NCI-H748 treated with DMSO at 0.1 percent for 48 hours (cell line): ENCODE measurements at regions not wholly inside any gene's neighbourhood (a gene's known extent, or its start where the extent isn't known, plus 50 kb on each side); places are given as distances from the start of the nearest gene placed in this dataset.
"Not testable (repeated sequence)": the region's sequence is repeated elsewhere in the genome, so short reads cannot be mapped to it uniquely, and the experiment has no call there.

Experiments used
- DNase-seq: peaks from one replicate; lab custom pipeline; 2025; lab: John Stamatoyannopoulos, UW

DNA sequence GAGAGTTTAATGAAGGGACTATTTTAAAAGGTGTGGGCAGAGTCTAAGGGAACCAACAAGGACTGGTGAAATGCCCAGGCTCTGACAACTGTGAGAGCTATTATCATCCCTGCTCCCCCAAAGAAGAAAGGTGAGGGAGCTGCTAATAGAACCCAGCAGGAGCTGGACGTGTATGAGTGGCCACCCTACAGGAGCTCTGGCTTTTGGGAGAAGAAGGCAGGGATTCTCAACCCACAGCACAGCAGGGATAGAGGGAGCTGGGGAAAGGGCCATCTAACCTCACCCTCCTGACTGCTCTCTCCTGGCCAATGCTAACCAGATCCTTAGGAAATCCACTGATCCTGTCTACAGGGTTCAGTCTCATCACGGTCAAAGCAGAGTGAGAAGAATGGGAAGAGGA, 57.1 kb downstream of the GRIN2B start:
- DNase-seq, result no peak

DNA sequence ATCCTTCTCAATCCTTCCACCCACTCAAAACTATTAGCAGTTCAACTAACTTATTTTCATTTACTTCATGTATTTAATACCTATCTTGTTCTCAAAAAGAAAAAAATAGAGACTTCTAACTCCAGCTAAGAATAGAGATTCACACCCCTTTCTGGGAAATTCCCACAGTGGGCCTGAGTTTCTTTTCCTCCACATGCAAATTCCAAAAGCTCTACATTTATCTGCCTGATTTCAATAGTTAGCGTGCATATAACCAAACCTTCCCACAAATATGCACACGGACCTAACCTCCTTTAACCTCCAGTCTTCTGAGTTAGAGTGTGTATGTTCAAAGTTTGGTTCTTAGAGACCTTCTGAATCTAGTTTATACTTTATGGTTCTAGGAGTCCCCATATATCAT, 62.5 kb downstream of the GRIN2B start:
- no peak for DNase-seq

DNA sequence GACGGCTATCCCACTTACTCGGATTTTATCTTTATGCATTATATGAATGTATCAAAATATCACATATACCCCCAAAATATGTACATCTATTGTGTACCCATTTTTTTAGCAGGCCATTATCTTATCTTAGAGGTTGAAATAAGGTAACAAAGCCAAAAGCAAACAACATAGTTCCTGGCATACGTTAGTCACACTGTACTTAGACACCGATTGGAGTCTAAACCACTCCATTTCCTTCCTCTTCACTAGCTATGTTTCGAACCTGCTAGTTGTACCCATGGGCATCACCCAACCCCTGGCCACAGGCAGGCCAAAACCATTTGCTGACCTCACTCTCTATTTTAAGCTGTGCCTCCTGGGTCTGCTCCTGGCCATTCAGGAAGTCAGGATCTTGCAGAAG, 66.3 kb downstream of the GRIN2B start:
- no peak for DNase-seq

DNA sequence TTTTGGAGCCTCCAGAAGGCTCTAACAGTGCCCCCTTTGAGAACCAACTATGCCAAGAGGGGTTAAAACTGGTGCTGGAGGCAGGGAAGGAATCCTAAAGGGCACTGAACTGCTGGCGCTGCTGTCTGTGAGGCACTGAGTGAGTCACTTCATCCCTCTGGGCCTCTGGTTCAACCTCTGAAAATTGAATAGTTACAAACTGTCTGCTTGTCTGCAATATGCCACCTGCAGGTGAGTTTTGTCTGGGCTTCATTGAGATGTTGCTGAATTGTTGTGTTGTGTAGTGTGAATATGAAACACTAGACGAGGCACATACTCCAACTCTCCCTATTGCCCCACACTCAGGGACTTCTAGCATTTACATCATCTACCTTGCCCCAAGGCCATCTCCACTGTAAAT, 68.0 kb downstream of the GRIN2B start:
- DNase-seq, result no peak

DNA sequence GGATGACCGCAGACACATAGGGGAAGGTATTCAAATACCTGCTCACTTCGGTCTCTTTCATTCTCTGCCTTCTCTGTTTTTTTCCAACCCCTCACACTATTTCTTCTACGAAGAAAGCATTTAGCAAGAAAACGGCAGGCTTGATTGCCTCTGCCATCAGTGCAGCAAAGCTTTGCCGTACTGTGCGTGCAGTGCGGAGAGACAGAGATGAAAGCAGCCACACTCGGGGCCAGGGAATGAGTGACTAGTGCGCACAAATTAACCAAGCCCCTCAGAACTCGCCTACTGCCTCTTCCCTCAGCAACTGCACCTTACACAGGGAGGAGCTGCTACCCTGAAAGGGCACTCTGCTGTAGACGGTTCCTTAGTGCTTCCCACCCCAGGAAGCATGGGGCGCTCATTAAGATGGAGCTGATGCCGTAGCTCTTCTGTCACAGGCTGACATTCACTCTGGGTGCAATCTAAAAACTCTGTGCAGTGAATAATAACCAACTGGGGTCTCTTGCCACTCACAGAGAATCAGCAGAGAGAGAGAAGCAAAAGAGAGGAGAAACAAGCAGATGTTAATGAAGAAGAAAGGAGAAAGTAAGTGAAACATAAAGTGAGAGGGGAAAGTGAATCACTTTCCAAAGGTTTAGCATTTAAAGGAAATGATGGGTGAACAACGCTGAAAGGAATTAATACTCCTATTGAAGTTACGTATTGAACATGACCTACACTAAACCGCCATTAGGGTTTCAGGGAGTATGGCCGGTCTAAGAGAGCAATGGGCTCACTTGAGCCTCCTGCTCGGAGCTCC, 69.4 kb downstream of the GRIN2B start:
- DNase-seq, result no peak

DNA sequence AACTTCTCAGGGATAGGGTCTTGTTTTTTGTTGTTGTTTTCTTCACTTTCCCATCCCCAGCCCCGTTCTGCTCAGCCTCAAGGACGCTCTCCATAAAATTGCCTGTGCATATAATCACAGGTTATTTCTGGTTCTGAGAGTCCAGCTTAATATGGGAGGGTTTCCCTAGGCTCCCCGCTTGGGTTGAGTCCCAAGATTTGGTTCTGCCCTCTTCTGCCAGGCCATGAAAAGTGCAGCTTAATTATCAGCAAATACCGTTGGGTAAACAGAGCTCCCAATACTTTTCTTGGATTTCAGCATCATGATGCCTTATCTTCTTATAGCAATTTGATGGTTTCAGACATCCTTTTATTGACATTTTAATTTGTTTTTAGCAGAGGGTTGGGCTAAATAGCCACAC, 75.6 kb downstream of the GRIN2B start:
- DNase-seq, result no peak

DNA sequence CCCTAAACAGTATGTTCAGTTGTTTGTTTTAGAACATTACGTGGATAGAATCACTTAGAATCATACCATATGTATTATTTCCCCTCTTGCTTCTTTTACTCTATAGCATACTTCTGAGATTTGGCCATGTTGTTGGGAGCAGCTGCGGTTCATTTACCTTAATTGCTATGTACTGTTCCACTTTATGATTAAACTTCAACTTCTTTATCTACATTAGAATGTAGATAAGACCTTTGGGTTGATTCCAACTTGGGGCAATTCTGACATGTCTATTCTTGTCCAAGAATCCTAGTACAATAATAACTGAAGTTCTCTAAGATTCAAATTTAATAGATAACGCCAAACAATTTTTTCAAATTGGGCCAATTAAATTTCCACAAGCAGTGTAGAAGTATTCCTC, 80.7 kb downstream of the GRIN2B start:
- no peak for DNase-seq

DNA sequence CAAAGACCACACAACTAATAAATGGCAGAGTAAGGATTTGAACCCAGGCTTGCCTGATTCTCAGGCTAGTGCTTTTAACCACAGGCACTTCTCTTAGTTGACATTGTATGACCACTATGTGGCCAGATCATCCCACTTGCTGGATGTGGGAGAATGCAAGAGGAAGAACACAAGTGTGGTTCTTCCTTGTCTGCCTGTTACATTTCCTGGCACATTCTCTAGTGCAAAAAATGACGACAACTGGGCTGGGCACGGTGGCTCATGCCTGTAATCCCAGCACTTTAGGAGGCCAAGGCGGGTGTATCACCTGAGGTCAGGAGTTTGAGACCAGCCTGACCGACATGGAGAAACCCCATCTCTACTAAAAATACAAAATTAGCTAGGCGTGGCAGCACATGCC, 83.0 kb downstream of the GRIN2B start:
- not testable (repeated sequence) for DNase-seq

DNA sequence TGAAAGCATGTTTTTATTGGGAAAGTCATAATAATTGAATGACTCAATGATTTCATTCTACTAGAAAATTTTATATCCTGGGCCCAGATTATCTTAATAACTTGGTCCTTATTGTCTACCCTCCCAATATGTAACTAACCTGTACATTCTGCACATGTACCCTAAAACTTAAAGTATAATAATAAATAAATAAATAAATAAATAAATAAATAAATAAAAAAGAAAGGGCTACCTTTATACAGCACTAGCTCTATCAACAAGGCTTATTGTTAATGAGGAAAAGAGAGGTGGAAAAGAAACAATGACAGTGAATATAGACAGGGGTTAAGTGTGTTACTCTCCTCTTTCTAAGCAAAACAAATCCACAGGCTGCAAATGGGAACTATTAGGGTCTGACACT, 83.6 kb downstream of the GRIN2B start:
- no peak for DNase-seq

DNA sequence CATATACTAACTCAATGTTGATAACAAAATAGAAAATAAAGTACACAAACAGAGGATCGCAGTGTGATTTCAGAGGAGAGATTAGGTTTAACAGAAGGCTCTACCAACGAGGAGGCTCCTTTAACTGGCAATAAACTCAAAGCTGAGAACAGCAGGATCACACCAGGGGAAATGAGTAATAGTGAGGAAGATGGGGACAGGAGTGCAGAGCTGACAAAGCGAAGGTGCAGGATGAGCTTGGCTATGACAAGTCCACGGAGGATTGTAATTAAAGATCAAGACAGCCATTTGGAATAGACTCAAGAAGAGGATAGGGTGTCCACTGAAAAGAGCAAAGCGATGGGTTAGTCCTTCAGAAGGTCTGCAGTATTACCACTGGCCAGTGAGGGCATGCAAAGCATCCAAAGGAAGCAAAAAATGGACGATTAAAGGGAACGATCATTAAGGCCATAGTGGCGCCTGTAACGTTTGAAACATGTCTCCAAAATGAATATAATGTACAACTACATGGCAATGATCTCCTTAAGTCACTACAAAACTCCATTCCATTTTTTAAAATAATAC, 85.3 kb downstream of the GRIN2B start:
- DNase-seq, result no peak

DNA sequence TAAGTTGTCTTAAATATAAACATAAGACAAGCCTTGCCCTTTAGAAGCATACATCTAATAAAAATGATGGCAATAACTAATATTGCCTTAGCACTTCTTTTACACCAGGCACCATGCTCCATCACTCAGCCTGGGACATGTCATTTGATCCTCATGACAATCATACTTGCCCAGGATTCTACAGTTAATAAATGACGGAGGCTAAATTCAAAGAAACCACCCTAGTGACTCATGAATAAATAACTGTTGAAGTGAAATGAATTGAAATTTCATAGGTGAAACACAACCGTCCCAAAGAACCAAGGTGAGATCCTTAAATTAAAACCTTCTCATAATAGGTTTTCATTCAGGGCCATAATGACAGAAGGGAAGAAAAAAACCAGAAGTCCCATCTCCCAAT, 89.5 kb downstream of the GRIN2B start:
- DNase-seq, result no peak

DNA sequence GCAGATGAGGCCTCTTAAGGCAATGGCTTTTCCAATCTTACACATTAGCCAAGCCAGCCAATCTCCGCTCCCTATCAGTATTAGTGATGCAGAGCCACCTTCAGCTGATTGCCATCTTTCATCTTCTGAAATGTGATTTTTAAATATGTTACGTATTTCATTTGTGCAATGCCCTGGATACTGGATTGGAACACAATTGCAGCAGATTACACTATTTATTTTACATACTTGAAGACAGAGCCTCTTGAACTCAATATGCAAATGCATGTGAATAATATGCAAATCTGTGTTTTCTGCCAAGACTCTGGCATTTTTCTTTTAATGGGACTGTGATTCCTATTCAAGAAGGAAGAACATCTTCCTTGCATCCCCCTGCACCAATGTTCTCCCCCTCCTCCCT, 90.5 kb downstream of the GRIN2B start:
- DNase-seq, result no peak

DNA sequence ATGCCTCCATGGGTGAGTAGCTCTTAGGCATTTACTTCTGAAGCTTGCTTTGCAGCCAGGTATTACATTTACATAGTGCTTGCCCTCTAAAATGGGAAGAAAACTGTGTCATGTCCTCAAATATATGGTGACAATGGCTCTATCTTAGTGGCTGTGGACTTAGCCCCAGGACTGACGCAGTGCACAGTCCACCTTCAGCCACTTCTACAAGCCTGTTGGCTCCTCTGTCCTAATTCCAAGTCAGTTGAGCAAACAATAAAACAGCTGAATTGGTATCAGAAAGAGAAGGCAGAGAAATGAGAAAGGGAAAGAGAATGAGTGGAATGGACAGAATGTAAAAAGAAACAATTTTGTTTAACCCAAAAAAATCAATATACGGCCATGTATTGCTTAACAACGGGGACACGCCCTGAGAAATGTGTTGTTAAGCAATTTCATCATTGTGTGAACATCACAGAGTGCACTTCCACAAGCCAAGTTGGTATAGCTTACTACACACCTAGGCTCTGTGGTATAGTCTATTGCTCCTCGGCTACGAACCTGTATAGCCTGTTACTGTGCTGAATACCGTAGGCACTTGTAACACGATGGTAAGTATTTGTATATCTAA, 93.5 kb downstream of the GRIN2B start:
- DNase-seq, result no peak

DNA sequence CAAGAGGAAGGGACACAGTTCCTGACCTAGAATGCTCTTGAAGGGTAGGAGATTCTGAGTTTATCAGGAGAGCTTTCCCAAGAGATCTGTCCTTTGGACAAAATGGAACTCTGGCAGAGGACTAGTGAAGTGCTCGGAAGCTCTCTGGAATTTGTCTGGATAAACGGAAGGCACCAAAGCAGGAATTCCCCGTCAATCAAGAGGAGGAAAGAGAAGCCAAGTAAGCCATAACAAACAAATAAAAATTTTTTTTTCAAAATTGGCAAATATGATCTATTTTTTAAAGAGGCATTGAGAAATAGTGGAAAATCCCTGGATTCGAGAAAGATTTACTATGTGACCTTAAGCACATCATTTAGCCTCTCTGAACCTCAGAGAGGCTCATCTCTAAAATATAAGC, 99.2 kb downstream of the GRIN2B start:
- DNase-seq, result no peak

DNA sequence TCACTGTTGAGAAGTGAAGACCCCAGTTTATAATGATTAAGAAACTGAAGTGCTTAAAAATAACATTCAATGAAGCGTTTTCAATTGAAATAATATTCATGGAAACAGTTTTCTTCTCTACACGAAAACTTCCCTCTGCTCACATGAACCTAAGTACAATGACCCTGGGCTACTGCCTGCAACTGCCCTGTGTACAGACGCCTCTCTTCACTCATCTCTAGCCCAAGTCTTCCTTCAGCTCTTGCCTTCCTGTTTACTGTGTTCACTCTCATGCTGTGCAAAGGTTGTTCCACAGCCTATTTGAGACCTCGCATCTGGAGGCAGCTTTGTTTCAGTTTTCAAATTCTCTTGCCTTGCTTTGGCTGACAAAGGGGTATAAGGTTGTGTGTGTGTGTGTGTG, 100.8 kb downstream of the GRIN2B start:
- DNase-seq, result no peak

DNA sequence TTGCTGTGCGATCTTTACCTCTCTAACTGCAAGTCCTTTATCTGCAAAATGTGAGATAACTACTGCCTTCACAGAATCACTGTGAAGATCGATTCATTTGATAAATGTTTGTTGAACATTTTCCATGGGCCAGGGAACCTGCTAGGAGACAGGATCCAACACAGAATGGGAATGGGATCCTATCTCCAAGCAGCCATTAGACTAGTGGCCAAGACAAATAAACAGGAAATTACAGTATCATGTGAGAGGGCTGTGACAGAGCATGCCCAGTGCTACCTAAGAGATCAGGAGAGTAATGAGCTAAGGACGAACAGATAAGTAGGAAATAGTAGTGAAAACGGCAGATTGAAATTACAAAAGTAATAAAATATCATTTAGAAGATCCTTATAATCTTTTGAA, 105.7 kb downstream of the GRIN2B start:
- DNase-seq, result no peak

DNA sequence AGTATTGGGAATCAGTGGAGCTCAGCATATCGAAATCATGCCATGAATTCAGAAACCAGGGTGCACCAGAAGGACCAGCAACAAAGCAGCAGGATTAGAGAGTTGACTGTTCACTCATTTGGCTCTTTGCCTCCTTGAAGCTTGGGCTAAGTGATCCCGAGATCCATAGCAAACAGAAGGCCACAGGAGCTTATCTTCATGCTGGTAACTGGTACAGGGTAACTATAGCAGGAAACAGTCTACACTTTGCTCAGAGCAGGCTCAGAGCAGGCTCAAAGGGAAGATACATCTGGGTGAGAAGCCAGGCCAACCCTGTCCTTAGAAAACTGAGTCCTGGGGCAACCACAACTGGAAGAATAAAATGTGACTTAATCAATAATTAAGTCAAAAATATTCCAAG, 111.1 kb downstream of the GRIN2B start:
- DNase-seq, result no peak

DNA sequence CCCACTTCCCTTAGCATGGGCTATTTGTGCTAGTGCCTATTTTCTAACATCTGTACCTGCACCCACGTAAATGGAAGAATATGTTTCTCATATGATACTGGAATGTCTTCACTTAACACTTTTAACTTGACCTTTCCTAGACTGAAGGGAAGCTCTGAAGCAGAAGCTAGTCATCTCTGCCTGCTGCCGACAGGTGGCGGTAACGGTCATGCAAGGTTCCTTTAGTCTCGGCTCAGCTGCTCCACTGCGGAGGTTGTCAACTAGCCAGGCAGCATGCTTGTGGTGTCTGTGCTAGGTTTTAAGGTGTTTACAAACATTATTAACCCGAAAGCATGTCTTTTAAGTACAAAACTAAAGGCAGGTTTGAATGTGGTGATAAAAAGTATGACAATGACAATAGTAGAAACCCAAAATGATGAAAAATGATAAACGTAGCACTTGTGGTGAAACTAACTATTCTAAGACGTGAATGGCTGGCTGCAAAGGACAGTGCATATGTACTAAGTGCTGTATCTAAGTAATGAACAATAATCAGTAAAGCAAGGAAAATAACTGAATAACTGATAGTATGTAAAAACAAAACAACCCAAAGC, 117.2 kb downstream of the GRIN2B start:
- peak; percentile 48 for DNase-seq

DNA sequence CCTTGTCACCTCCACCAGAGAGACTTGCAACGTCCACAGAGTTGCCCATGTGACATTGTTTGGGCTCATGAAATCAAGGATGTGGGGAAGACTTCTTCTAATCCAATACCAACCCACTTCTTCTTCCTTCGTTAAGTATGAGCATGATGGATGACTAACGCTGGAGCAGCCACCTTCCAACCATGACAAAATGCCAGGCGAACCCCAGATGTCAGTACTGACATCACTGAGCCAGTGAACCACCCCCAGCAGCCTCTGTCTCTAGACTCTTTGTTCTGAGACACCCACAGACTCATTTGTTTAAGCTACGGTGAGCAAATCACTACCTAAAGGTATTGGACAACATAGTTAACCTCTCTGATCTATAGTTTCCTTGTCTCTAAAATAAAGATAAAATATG, 123.7 kb downstream of the GRIN2B start:
- DNase-seq, result no peak

DNA sequence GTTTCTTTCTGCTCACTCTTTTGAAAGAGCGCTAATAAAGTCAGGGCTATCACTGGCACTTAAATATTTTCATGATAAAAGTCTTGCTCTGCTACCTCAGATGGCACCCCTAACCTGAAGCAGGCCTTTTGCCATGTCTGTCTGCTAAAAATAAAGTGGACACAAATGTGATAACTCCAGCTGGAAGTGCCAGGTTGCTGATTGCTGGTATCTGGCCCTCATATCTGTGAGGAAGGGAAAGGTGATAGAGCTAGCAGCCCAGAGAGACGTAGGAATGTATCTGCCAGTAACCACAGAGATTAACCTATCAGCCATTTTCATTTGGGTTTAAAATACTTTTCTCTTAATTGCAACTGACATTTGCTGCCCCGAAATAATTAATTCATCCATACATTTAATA, 127.9 kb downstream of the GRIN2B start:
- no peak for DNase-seq

DNA sequence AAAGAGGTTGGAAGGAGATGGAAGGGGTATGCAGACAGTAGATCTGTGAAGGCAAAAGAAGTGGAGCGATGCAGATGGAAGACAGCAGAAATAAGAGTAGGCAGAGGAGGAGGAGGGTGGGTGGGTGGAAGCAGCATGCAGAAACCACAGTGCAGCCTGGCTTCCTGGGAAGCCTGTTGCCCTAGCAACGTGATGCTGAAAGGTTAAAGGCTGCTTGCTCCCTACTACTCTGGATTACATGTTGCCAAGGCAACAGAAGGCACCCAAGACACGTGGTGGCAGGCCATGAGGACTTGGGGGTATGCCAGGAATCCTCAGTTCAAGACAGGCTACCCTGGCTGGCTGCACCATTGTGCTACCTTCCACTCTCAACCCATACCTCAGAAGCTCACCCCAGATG, 129.6 kb downstream of the GRIN2B start:
- peak; percentile 23 for DNase-seq

DNA sequence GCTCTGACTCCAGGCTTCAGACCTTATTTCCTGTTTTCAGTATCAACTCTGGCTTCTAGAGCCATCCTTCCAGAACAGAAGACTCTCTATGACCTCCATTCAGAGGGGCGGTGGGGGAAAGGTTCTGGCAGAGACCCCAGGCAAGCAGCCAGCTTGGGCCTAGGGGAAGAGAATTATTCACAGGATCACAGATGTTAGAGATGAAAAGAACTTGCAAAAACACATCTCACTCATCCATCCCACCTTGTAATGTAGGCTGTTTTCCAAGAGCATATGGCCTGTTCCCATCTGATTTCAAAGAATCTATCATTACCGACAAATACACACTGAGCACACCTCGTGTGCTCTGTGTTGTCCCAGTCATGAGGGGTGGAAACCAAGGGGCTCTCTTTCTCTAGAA, 131.9 kb downstream of the GRIN2B start:
- DNase-seq, result no peak

DNA sequence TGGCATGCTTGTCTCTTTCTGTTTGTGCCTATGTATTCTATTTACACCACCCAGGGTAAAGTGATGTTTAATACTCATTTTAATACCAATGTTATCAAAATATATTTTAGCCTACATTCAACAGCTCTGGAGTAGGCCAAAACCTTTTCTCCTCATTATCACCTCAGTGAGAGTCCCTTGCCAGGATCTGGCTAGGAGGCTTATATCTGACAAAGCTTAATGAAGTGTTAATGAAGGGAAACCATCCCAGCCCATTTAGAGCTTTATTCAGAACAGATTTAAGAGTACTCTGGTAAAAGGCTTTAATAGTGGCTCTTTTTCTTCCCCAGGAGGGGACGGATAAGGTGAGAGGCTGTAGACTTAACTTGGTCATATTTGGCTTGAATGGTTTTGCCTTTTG, 137.6 kb downstream of the GRIN2B start:
- no peak for DNase-seq
